ENCODE measurements at regions not wholly inside any gene's neighbourhood (a gene's known extent, or its start where the extent isn't known, plus 50 kb on each side); places are given as distances from the start of the nearest gene placed in this dataset.

DNA sequence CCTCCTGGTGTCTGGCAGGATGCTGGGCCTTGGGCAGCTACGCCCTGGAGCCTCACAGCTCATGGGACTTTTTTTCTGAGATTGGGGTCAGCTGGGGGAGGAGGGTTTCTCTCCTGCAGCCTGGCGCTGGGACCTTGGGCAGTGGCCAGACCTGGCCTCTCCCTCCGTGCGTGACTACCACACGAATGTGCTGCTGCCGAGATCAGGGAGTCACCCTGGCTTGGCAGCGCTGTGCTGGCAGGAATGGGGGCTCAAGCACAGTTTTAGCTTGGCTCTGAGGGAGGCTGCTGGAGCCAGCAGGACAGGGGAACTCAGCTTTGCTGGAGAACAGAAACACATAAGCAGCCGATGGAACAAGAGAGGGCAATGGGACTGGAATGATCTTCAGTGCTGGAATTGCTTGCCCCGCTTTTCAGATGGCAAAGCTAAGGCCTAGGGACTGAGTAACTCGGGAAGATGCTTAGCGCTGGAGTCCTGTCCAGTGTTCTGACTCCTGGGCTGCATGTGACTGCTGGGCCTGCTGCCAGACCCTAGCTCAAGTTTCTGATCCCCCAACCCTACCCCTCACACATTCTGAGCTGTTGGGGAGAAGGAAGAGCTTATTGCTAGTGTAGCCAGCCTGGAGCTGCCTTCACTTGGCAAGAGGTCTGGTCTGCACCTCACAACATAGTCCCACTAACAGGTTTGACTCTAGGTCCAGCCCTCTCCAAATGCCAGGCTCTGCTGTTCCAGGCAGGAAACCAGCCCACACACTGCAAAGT lies 69.9 kb downstream of the NAV1 start:
- no peak for DNase-seq (ENCODE audit: extremely low read depth in 1 of 11, low read depth in 9 of 11, low spot score in 4 of 11)

DNA sequence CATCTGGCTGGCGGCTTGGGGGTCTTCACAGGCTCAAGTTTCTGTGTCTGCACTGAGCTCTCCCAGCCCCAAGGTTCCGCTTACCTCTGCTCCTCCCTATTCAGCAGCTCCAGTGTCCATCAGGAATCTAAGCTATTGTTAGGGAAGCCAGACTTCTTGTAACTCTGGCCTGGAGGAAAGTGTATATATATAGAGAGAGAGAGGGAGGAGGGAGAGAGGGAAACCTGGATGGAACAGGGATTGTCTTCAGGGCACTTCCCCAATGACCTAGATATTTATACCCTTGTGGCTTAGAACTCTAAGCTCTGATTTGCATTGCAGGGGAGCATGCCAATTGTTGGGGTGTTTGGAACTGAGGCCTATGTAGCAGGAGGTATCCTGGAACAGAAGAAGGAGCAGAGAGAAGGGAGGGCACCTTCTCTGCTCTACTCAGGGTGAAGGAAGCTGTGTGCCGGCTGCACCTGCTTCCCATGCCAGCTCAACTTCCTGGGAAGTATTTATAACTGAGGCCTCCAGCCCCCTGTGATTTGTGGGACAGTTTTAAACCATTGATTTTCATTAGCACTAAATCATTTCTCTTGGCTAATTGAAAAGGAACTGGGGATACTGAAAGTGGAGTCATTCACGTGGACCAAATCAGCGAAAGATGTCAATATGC lies 70.9 kb downstream of the NAV1 start:
- DNase-seq (ENCODE audit: extremely low read depth in 1 of 11, low read depth in 9 of 11, low spot score in 4 of 11) = no peak

DNA sequence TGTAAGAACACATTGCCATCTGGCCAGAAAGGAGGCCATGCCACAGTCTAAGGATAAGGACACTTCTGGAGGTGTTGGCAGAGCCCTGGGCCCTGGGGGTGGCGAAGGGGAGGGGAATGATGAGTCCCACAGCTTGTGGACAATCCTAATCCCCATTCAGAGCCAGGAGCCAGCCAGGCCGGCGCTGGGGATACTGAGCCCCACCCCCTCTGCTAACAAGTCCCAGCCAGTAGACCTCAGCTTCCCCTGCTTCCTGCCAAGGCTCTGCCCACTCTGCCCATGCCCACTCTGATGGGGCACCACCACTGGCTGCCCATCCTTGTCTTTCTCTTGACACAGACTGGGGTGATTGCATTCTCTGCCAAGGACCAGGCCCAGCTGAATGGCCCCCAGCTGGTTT lies 71.9 kb downstream of the NAV1 start:
- DNase-seq (ENCODE audit: extremely low read depth in 1 of 11, low read depth in 9 of 11, low spot score in 4 of 11) = no peak

DNA sequence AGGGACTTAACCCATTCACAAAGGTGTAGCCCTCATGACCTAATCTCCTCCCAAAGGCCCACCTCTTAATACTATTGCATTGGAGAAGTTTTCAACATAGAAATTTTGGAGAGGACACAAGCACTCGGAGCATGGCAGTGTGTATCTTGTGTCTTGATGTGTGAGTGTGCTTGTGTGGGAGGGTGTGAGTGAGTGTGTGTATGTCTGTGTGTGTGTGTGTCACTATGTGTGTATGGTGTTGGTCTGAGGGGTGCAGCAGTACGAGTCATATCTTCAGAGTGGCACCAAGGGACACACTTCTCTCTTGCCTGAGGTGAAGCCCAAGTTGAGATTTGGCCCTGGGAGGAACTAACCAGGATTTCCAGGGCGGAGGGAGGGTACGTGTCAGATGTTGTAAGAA lies 73.7 kb downstream of the NAV1 start:
- DNase-seq (ENCODE audit: extremely low read depth in 1 of 11, low read depth in 9 of 11, low spot score in 4 of 11) = no peak

DNA sequence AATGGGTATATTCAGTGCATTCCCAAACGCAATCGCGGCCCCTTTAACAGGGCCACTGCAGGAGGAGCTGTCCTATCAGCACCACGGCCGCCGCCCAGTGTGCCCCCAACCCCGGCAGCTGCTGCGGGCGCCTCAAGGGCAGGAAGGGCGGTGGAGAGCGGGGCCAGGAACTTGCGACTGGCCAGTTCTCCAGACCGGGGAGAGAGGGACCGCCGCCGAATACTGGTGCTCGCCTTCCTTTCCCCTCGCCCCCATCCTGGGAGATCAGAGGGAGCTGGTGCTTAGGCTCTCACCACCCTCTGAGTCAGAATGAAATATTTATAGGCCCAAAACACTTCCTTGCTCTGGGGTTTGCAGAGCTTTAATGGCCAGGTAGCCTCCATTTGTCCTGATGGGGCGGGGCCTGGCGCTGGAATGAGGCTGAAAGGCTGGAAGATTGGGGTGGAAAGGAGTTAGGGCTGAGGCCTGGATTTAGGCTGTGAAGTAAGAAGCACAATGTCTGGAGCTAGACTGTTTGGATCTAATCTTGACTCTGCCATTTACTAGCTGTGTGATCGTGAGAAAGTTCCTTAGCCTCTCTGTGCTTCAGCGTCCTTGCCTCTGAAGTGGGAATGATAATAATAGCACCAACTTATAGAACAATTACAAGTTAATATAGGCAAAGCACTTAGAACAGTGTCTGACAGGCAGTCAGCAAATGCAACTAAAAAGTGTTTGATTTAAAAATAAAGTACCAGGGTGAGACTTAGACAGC lies 75.5 kb downstream of the NAV1 start:
- DNase-seq (ENCODE audit: extremely low read depth in 1 of 11, low read depth in 9 of 11, low spot score in 4 of 11) = peak in 9 of 11 donors; percentile 35 to 51 (median 44)

DNA sequence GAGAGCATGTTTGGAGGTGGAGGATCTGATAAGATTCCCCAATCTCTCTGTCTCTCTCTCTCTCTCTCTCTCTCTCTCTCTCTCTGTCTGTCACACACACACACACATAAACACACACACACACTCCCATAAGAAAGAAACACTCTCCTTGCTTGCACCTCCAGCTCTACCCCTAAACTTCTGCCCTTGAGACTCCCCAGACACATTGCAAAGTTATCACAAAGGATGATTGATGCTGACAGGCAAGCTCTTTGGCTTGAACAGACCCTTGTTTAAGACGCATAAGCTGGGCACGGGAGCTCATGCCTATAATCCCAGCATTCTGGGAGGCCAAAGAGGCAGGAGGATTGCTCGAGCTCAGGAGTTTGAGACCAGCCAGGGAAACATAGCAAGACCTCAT lies 78.2 kb downstream of the NAV1 start:
- DNase-seq (ENCODE audit: extremely low read depth in 1 of 11, low read depth in 9 of 11, low spot score in 4 of 11) = no peak

DNA sequence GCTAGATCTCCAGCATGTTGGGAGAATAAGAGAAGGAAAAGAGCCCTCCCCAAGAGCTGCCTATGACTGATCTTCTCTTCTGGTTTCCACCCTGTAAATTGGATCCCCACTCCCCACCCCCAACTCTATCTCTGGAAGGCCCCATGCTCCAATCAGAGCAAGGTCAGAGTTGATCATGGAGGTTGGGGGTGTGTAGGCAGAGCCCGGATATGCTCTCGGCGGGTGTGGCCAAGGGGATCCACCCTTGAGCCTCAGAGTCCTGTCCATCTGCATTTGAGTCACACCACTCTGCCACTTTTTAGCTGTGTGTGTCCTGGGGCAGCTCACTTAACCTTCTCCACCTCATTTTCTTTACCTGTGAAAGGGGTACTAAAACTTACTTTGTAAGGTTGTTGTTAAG lies 79.5 kb downstream of the NAV1 start:
- no peak for DNase-seq (ENCODE audit: extremely low read depth in 1 of 11, low read depth in 9 of 11, low spot score in 4 of 11)

DNA sequence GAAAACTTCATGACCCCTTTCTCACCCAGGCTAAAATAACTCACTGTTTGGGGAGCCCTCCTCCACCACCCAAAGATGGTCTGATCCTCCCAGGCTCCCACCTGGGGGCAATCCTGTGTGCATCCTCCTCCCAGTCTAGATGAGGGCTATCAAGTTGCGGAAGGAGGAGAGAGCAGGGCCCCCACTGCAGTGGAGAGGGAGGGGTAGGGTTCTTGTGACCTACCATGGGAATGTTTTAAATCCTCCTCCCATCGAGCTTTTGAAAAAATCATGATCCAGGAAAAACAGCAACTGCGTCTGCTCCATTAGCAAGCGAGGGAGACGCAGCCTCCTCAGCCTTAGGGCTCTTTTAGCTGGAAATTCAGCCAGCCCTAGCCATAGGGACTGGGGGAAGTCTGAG lies 80.0 kb downstream of the NAV1 start:
- no peak for DNase-seq (ENCODE audit: extremely low read depth in 1 of 11, low read depth in 9 of 11, low spot score in 4 of 11)

DNA sequence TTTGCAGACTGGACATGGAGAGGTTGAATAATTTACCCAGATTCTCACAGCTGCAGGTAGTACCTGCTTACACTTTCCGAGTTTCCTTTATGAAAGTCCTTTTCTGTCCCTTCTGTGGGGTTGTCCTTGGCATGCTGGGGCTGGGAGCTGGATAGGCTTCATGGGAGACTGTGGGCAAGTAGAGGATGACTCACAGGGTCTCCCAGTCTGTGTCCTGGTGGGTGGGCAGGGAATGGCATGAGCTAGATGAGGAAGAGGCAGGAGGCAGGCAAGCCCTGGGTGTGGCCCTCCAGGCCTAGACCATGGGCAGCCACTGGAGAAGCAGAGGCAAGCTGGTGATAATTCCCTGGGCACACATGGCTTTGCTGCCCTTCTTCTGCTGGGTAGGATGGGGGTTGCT lies 80.6 kb downstream of the NAV1 start:
- no peak for DNase-seq (ENCODE audit: extremely low read depth in 1 of 11, low read depth in 9 of 11, low spot score in 4 of 11)

DNA sequence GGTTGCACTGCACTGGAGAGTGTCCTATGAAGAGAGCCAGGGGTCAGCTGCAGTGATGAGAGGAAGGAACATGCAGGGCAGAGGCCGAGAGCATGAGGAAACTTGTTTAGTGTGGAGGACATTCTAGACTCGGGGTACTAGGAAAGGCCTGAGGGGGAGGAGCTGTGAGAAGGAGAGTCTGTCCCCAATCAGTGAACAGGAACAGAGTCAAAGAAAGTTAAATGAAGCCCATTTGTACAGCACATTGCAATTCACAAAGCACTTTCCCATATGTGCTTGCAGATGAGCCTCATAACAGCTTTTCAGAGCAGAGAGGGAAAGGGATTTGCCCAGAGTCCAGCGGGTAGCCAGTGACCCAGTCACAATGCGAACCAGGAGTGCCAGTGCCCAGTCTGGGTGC lies 83.4 kb downstream of the NAV1 start:
- DNase-seq (ENCODE audit: extremely low read depth in 1 of 11, low read depth in 9 of 11, low spot score in 4 of 11) = no peak

DNA sequence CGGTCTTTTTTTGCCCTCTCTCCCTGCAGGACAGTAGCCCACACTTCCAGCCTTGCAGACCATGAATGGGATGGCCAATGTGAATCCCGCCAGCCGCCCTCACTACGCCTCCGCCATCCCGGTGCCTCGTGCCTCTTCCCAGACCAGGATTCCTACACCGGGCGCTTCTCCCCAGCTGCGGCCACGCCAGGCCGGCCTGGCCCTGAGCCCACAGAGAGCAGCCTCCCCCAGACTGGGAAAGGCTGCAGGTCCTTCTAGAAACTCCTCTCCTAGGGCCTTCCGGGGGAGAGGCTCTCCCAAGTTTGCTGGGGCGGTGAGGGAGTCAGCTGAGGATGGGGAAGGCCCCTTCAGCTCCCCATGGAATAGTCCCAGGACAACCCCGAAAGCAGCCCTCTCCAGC lies 83.9 kb downstream of the NAV1 start:
- no peak for DNase-seq (ENCODE audit: extremely low read depth in 1 of 11, low read depth in 9 of 11, low spot score in 4 of 11)

DNA sequence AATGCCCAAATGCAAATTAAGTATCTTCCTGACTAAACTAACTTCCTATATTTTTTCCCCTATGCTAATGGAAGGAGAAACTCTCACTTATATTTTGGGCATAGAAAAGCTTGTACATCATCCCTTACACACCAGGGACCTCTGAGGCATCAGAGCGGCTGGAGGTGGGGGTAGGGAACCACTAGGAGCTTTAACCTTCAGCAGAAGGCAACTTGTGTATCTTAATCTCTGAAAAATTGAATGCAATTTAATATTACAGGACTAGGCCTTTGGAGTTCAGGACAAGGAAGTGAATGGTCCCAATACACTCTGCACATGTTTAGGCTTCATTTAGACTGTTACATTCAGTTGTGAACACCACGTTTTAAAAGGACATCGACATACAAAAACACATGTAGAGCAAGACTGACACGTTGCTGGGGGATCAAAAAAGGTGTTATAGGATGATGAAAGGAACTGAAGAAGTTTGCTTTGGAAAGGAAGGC lies 85.9 kb downstream of the NAV1 start:
- no peak for DNase-seq (ENCODE audit: extremely low read depth in 1 of 11, low read depth in 9 of 11, low spot score in 4 of 11)

DNA sequence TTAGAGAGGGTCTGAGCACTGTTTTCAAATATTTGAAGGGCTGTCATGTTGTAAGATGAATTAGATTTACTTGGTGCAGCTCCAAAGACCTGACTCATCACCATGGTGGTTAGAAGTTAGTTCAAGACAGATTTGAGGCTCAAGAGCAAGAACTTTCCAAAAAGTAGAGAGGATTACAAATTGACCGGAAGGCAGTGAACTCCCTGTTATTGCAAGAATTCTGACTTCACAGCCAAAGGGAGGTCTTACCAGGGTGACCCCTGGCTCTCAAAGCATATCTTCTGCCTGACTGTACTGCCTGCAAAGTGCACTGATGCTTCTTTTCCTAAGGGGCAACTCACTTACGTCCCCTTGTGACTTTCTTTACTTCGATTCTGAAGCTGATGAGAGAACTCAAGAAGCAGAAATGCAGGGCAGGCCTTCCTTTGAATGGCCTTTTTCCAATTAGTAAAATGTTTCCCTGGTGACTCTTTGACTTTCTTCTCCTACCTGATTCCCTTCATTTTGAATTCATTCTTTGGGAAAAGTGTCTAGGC lies 86.4 kb downstream of the NAV1 start:
- DNase-seq (ENCODE audit: extremely low read depth in 1 of 11, low read depth in 9 of 11, low spot score in 4 of 11) = no peak

DNA sequence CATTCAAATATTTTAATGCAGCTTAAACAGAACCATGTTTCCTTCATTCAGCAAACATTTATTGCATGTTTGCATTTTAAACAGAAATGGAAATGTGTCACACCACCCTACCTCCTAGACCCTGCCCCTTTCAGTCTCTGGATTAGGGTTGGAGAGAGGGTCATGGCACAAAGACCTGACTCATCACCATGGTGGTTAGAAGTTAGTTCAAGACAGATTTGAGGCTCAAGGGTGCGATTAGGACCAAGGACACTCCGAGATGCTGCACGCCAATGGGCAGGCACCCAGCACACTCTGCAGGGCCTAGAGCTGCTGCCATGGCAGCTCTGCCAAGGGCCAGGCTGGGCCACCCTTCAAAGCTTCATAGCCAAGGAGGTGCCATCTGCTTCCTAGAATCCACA lies 86.9 kb downstream of the NAV1 start:
- no peak for DNase-seq (ENCODE audit: extremely low read depth in 1 of 11, low read depth in 9 of 11, low spot score in 4 of 11)

DNA sequence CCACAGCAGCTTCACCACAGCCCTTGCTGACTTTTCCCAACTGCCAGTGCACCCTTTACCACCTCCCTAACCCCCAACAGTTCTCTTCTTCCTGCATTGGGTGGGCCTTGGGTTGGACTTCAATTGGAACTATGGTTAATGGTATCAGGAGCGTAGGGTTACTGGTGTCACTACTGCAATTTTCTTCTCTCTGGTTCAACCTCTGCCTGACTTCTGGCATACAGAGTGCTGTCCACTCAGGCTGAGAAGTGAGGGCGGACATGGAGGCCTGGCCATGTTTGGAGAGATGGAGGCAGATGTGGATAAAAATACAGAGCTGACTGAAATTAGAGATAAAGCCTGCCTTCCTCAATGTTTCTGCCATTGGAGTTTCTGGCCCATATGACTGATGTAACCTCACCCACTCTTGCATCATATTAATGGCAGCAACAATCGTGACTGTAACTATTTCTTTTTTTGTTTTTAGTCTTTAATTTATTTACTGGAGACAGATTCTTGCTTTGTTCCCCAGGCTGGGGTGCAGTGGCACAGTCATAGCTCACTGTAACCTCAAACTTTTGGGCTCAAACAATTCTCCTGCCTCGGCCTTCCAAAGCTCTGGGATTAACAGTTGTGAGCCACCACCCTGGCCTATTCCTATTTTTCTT lies 87.8 kb downstream of the NAV1 start:
- DNase-seq (ENCODE audit: extremely low read depth in 1 of 11, low read depth in 9 of 11, low spot score in 4 of 11) = no peak

DNA sequence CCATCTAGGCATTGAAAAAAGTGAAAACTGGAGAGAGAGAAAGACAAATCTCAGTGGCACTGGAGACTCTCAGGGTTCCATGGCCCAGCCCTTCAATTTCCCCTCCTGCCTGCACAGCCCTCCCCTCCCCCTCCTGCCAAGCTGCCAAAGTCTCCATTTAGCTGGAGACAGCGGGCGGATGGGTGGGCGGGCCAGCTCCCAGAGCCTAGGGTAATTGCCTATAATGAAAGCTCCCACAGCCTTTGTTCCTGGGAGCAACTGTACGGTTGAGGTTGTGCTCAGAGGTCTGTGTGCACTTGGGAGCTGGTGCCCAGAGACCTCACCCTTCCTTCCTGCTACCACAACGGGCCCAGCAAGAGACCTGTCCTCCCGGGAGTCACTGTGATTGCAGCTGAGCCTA lies 89.6 kb downstream of the NAV1 start:
- DNase-seq (ENCODE audit: extremely low read depth in 1 of 11, low read depth in 9 of 11, low spot score in 4 of 11) = no peak

DNA sequence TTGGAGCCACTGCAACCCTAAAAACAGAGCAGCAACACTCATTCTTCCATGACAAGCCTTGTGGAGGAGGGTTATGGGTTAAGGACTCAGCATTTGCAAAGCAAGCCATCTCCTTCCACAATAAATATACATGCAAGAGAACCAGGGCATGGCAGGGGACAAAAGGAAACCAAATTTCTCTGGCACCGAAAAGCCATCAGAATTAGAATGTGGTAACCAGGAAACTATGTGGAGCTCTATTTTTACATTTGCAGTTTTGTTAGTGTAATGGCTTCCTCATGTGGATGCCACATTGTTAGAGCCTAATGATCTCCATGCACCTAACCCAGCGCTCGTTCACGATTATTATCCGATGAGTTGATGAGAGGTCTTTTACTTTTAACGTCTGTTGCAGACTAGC lies 91.7 kb downstream of the NAV1 start:
- no peak for DNase-seq (ENCODE audit: extremely low read depth in 1 of 11, low read depth in 9 of 11, low spot score in 4 of 11)

DNA sequence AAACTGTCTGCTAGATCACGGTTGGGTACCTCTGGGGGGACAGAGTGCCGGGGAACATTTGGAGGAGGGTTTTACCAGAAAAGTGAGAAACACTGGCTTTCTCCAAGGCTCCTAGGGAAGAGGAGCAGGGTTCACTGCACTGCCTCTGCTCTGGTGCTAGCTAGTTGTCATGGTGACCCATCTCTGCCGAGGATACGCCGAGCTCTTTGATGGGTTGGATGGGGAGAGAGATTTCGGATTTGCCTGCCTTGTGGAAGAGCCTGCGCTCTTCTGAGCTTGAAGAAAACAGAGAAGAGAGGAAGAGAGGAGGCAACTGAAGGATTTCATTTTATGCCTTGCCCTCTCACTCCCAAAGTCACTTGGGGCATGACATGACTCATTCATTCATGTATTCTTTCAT lies 92.1 kb downstream of the NAV1 start:
- DNase-seq (ENCODE audit: extremely low read depth in 1 of 11, low read depth in 9 of 11, low spot score in 4 of 11) = no peak

DNA sequence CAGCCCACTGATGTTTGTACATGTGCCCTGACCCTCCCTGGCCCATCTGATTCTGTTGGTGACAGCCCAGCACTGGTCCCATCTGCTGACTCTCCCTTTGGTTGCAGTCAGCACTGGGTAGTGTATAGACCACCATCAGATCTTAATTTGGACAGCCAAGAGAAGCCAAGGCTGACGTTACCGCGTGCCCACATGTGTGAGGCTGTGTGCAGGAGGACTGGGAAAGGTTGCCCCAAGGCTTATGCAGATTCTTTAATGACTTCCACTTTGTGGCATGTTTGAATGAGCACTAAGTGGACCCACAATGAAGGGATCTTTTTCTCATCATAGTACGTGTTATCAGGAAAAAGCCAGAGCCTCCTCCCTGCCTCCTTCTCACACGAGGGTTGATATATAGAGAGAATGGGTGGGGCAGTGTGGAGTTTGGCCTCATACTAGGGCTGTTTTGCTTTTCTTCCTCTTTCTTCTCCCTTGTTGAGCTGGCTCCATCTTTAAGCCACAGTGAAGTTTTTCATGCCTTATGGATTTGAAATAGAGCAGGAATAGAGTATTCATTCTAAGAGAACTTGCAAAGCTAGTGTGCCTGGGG lies 93.5 kb downstream of the NAV1 start:
- no peak for DNase-seq (ENCODE audit: extremely low read depth in 1 of 11, low read depth in 9 of 11, low spot score in 4 of 11)

Data from renal cortex interstitium (tissue), 11 donors.